Liver (tissue), 3 donors: ENCODE measurements at regions not wholly inside any gene's neighbourhood (a gene's known extent, or its start where the extent isn't known, plus 50 kb on each side); places are given as distances from the start of the nearest gene placed in this dataset.
A peak's percentile ranks its signal among the peaks of the same experiment; 100 is the strongest.

Experiments
- EGR1 ChIP-seq, 2 donors: IDR thresholded peaks; 2 replicates each; pipeline ENCODE4 v1.6.1; 2016 to 2018; ENCODE audit warnings: antibody characterized with exemption in 2 of 2, low read depth in 2 of 2
- FOXA1 ChIP-seq: IDR thresholded peaks from 2 replicates; pipeline ENCODE4 v1.6.1; 2016; ENCODE audit warnings: antibody characterized with exemption
- GABPA ChIP-seq, 2 donors: IDR thresholded peaks in 1 of 2; conservative IDR thresholded peaks in 1 of 2; 2 replicates each; pipeline ENCODE4 v1.6.1; 2016; ENCODE audit warnings: antibody characterized with exemption in 2 of 2, mild to moderate bottlenecking in 1 of 2, moderate library complexity in 1 of 2
- JUND ChIP-seq, 2 donors: IDR thresholded peaks; 2 replicates each; pipeline ENCODE4 v1.6.1; 2016; ENCODE audit warnings: antibody characterized with exemption in 2 of 2
- NR2F2 ChIP-seq: IDR thresholded peaks from 2 replicates; pipeline ENCODE4 v1.6.1; 2016; ENCODE audit warnings: antibody characterized with exemption
- RAD21 ChIP-seq, 2 donors: IDR thresholded peaks; 2 replicates each; pipeline ENCODE4 v1.6.1; 2016; ENCODE audit warnings: antibody characterized with exemption in 2 of 2, mild to moderate bottlenecking in 2 of 2
- RXRA ChIP-seq, 2 donors: IDR thresholded peaks; 2 replicates each; pipeline ENCODE4 v1.6.1; 2017 to 2018; ENCODE audit warnings: antibody characterized with exemption in 2 of 2, mild to moderate bottlenecking in 1 of 2
- SP1 ChIP-seq: IDR thresholded peaks from 2 replicates; pipeline ENCODE4 v1.6.1; 2018; ENCODE audit warnings: antibody characterized with exemption, mild to moderate bottlenecking
- TAF1 ChIP-seq: conservative IDR thresholded peaks from 2 replicates; pipeline ENCODE4 v1.6.1; 2016; ENCODE audit warnings: antibody characterized with exemption, mild to moderate bottlenecking
- YY1 ChIP-seq: IDR thresholded peaks from 2 replicates; pipeline ENCODE4 v1.6.1; 2016; ENCODE audit warnings: antibody characterized with exemption, mild to moderate bottlenecking
- TF ChIP-seq, protein P1 (sequence below): fragments of 150-350 bp; IDR thresholded peaks from 2 replicates; pipeline ENCODE4 v1.5.1; 2017; ENCODE audit warnings: improper control_type of control experiment, low read depth, low read length; ENCODE audit not compliant: missing input control
- TF ChIP-seq, protein P2 (sequence below): IDR thresholded peaks from 2 replicates; pipeline ENCODE4 v1.6.1; 2016; ENCODE audit warnings: antibody characterized with exemption
- TF ChIP-seq, protein P3 (sequence below): IDR thresholded peaks from 2 replicates; pipeline ENCODE4 v1.6.1; 2016; ENCODE audit warnings: antibody characterized with exemption
- TF ChIP-seq, protein P4 (sequence below): IDR thresholded peaks from 2 replicates; pipeline ENCODE4 v1.6.1; 2016; ENCODE audit warnings: antibody characterized with exemption, mild to moderate bottlenecking
- donor health status: healthy.
- donor health status: healthy.

DNA sequence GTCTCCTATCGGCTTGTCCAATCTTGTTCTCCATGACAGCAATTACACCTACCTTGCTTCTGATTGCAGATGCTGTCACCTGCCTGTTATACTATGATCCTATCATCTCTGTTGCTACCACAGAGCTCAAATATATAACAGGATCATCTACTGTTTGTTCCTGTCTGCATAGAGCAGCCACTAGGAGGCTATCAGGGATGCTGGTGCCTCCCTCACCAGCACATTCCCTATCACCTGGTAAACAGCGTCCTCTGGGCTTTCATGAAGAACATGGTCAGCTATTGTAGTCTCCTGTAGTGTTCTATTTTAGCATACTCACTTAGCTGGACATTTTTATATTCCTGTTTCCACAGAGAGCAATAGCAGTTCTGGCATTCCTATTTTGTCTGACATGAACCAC is 87.8 kb upstream of the FAT3 start:
- no peak for TF ChIP-seq RXRA (IDR thresholded peaks at IDR 0.05)
- TF ChIP-seq, protein P1, sequence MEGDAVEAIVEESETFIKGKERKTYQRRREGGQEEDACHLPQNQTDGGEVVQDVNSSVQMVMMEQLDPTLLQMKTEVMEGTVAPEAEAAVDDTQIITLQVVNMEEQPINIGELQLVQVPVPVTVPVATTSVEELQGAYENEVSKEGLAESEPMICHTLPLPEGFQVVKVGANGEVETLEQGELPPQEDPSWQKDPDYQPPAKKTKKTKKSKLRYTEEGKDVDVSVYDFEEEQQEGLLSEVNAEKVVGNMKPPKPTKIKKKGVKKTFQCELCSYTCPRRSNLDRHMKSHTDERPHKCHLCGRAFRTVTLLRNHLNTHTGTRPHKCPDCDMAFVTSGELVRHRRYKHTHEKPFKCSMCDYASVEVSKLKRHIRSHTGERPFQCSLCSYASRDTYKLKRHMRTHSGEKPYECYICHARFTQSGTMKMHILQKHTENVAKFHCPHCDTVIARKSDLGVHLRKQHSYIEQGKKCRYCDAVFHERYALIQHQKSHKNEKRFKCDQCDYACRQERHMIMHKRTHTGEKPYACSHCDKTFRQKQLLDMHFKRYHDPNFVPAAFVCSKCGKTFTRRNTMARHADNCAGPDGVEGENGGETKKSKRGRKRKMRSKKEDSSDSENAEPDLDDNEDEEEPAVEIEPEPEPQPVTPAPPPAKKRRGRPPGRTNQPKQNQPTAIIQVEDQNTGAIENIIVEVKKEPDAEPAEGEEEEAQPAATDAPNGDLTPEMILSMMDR, result no peak
- no peak for TF ChIP-seq SP1
- TF ChIP-seq, protein P2, sequence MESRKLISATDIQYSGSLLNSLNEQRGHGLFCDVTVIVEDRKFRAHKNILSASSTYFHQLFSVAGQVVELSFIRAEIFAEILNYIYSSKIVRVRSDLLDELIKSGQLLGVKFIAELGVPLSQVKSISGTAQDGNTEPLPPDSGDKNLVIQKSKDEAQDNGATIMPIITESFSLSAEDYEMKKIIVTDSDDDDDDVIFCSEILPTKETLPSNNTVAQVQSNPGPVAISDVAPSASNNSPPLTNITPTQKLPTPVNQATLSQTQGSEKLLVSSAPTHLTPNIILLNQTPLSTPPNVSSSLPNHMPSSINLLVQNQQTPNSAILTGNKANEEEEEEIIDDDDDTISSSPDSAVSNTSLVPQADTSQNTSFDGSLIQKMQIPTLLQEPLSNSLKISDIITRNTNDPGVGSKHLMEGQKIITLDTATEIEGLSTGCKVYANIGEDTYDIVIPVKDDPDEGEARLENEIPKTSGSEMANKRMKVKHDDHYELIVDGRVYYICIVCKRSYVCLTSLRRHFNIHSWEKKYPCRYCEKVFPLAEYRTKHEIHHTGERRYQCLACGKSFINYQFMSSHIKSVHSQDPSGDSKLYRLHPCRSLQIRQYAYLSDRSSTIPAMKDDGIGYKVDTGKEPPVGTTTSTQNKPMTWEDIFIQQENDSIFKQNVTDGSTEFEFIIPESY, result no peak
- no peak for TF ChIP-seq TAF1
- TF ChIP-seq RAD21 (IDR thresholded peaks at IDR 0.05), result peak in 1 of 2 donors; percentile 50
- TF ChIP-seq NR2F2, result no peak
- TF ChIP-seq GABPA (IDR thresholded peaks at IDR 0.05 in 1 of 2, conservative IDR thresholded peaks at IDR 0.05 in 1 of 2), result no peak
- TF ChIP-seq JUND (IDR thresholded peaks at IDR 0.05), result no peak
- no peak for TF ChIP-seq YY1
- TF ChIP-seq, protein P3, sequence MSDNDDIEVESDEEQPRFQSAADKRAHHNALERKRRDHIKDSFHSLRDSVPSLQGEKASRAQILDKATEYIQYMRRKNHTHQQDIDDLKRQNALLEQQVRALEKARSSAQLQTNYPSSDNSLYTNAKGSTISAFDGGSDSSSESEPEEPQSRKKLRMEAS, result no peak
- no peak for TF ChIP-seq FOXA1
- TF ChIP-seq EGR1 (IDR thresholded peaks at IDR 0.05; ENCODE audit: low read depth in 2 of 2), result no peak
- TF ChIP-seq, protein P4, sequence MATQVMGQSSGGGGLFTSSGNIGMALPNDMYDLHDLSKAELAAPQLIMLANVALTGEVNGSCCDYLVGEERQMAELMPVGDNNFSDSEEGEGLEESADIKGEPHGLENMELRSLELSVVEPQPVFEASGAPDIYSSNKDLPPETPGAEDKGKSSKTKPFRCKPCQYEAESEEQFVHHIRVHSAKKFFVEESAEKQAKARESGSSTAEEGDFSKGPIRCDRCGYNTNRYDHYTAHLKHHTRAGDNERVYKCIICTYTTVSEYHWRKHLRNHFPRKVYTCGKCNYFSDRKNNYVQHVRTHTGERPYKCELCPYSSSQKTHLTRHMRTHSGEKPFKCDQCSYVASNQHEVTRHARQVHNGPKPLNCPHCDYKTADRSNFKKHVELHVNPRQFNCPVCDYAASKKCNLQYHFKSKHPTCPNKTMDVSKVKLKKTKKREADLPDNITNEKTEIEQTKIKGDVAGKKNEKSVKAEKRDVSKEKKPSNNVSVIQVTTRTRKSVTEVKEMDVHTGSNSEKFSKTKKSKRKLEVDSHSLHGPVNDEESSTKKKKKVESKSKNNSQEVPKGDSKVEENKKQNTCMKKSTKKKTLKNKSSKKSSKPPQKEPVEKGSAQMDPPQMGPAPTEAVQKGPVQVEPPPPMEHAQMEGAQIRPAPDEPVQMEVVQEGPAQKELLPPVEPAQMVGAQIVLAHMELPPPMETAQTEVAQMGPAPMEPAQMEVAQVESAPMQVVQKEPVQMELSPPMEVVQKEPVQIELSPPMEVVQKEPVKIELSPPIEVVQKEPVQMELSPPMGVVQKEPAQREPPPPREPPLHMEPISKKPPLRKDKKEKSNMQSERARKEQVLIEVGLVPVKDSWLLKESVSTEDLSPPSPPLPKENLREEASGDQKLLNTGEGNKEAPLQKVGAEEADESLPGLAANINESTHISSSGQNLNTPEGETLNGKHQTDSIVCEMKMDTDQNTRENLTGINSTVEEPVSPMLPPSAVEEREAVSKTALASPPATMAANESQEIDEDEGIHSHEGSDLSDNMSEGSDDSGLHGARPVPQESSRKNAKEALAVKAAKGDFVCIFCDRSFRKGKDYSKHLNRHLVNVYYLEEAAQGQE, result no peak
